Liver (tissue), 8 donors: ENCODE measurements at regions not wholly inside any gene's neighbourhood (a gene's known extent, or its start where the extent isn't known, plus 50 kb on each side); places are given as distances from the start of the nearest gene placed in this dataset.

Source experiments
- DNase-seq: peaks from one replicate; pipeline ENCODE4 v3.0.0-alpha.2; 2017; ENCODE audit warnings: low spot score
- H3K27ac ChIP-seq, 2 donors: one replicate each; pipeline ENCODE4 v1.7.0; 2013; ENCODE audit warnings: inconsistent platforms in 2 of 2, low read length in 2 of 2, control low read depth in 1 of 2, low read depth in 1 of 2, mild to moderate bottlenecking in 1 of 2
- H3K27me3 ChIP-seq, 4 donors: one replicate each; pipeline versions ENCODE4 v1.6.1 to v1.7.0; 2013; ENCODE audit warnings: low read length in 3 of 4, inconsistent platforms in 1 of 4, mild to moderate bottlenecking in 1 of 4, moderate library complexity in 1 of 4; ENCODE audit not compliant: control insufficient read depth in 4 of 4, insufficient read depth in 4 of 4
- H3K36me3 ChIP-seq, 4 donors: one replicate each; pipeline versions ENCODE4 v1.6.1 to v1.7.0; 2013; ENCODE audit warnings: low read length in 3 of 4, mild to moderate bottlenecking in 3 of 4, low read depth in 1 of 4, moderate library complexity in 1 of 4; ENCODE audit not compliant: control insufficient read depth in 4 of 4, insufficient read depth in 3 of 4
- H3K4me1 ChIP-seq, 4 donors: one replicate each; pipeline versions ENCODE4 v1.6.1 to v1.7.0; 2013; ENCODE audit warnings: low read length in 3 of 4, mild to moderate bottlenecking in 3 of 4, moderate library complexity in 1 of 4; ENCODE audit not compliant: control insufficient read depth in 4 of 4, insufficient read depth in 4 of 4
- H3K4me3 ChIP-seq, 3 donors: one replicate each; pipeline versions ENCODE4 v1.6.1 to v1.7.0; 2013; ENCODE audit warnings: low read length in 3 of 3, control low read depth in 1 of 3, low read depth in 1 of 3, mild to moderate bottlenecking in 1 of 3
- H3K9ac ChIP-seq, 2 donors: one replicate each; pipeline ENCODE4 v1.7.0; 2013; ENCODE audit warnings: low read length in 2 of 2, mild to moderate bottlenecking in 2 of 2, moderate library complexity in 2 of 2, control low read depth in 1 of 2, low read depth in 1 of 2
- H3K9me3 ChIP-seq, 4 donors: one replicate each; pipeline versions ENCODE4 v1.6.1 to v1.7.0; 2013; ENCODE audit warnings: low read length in 3 of 4; ENCODE audit not compliant: control insufficient read depth in 4 of 4
- FOXA1 ChIP-seq: IDR thresholded peaks from 2 replicates; pipeline ENCODE4 v1.6.1; 2016; ENCODE audit warnings: antibody characterized with exemption
- FOXA2 ChIP-seq: IDR thresholded peaks from 2 replicates; pipeline ENCODE4 v1.6.1; 2016; ENCODE audit warnings: antibody characterized with exemption
- GABPA ChIP-seq, 2 donors: IDR thresholded peaks in 1 of 2; conservative IDR thresholded peaks in 1 of 2; 2 replicates each; pipeline ENCODE4 v1.6.1; 2016; ENCODE audit warnings: antibody characterized with exemption in 2 of 2, mild to moderate bottlenecking in 1 of 2, moderate library complexity in 1 of 2
- HNF4A ChIP-seq, 2 donors: conservative IDR thresholded peaks; 2 replicates each; pipeline ENCODE4 v1.6.1; 2016; ENCODE audit warnings: antibody characterized with exemption in 2 of 2, mild to moderate bottlenecking in 2 of 2
- JUND ChIP-seq, 2 donors: IDR thresholded peaks; 2 replicates each; pipeline ENCODE4 v1.6.1; 2016; ENCODE audit warnings: antibody characterized with exemption in 2 of 2
- NR2F2 ChIP-seq: IDR thresholded peaks from 2 replicates; pipeline ENCODE4 v1.6.1; 2016; ENCODE audit warnings: antibody characterized with exemption
- RAD21 ChIP-seq, 2 donors: IDR thresholded peaks; 2 replicates each; pipeline ENCODE4 v1.6.1; 2016; ENCODE audit warnings: antibody characterized with exemption in 2 of 2, mild to moderate bottlenecking in 2 of 2
- RXRA ChIP-seq, 2 donors: IDR thresholded peaks; 2 replicates each; pipeline ENCODE4 v1.6.1; 2017 to 2018; ENCODE audit warnings: antibody characterized with exemption in 2 of 2, mild to moderate bottlenecking in 1 of 2
- SP1 ChIP-seq: IDR thresholded peaks from 2 replicates; pipeline ENCODE4 v1.6.1; 2018; ENCODE audit warnings: antibody characterized with exemption, mild to moderate bottlenecking
- YY1 ChIP-seq: IDR thresholded peaks from 2 replicates; pipeline ENCODE4 v1.6.1; 2016; ENCODE audit warnings: antibody characterized with exemption, mild to moderate bottlenecking
- WGBS: extraction: QIAGEN DNeasy Blood & Tissue Kit; methylation state at CpG from one replicate; pipeline ENCODE4 v1.1.7; 2013; 5-methylcytosine and 5-hydroxymethylcytosine counted together
- TF ChIP-seq, protein P1 (sequence below): IDR thresholded peaks from 2 replicates; pipeline ENCODE4 v1.6.1; 2016; ENCODE audit warnings: antibody characterized with exemption, mild to moderate bottlenecking
- TF ChIP-seq, protein P2 (sequence below): fragments of 150-350 bp; IDR thresholded peaks from 2 replicates; pipeline ENCODE4 v1.5.1; 2017; ENCODE audit warnings: improper control_type of control experiment, low read depth, low read length; ENCODE audit not compliant: missing input control
- TF ChIP-seq, protein P3 (sequence below): IDR thresholded peaks from 2 replicates; pipeline ENCODE4 v1.6.1; 2016; ENCODE audit warnings: antibody characterized with exemption
- TF ChIP-seq, protein P4 (sequence below): IDR thresholded peaks from 2 replicates; pipeline ENCODE4 v1.6.1; 2016; ENCODE audit warnings: antibody characterized with exemption
- TF ChIP-seq, protein P5 (sequence below): IDR thresholded peaks from 2 replicates; pipeline ENCODE4 v1.6.1; 2016; ENCODE audit warnings: antibody characterized with exemption
- donor health status: healthy.
- donor health status: healthy.
- donor health status: healthy.
- donor health status: healthy.
- donor health status: healthy.

DNA sequence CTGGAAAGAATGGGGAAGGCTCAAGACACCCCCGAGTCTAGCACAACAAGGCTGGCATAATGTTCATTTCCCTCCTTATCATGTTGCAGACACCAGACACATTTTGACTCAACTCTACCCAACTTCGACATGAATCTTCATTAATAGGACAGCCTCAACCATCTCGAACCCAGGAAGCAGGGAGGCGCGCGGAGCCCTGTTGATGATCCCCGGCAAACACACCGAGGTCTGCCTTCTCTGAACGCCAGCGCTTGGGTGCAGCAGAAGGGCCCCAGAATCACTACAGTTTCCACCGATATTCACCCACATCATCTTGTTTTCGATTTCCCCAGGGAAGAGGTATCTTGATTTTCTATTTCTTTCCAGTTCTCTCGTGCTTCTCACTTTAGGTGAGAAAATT is 563.6 kb downstream of the TCERG1L start:
- Histone ChIP-seq H3K4me3 (no peak overlapping the region), H3K36me3 (no peaks in the 10 kb centered on the region), H3K9me3 (no peaks in the 10 kb centered on the region), H3K27ac (no peak overlapping the region), H3K27me3 (peaks cover 0 to 2% (median under 1%) of the 10 kb centered on the region in 4 donors), H3K4me1 (no peaks in the 10 kb centered on the region), H3K9ac (no peak overlapping the region)
- DNase-seq: no peak
- TF ChIP-seq, protein P1, sequence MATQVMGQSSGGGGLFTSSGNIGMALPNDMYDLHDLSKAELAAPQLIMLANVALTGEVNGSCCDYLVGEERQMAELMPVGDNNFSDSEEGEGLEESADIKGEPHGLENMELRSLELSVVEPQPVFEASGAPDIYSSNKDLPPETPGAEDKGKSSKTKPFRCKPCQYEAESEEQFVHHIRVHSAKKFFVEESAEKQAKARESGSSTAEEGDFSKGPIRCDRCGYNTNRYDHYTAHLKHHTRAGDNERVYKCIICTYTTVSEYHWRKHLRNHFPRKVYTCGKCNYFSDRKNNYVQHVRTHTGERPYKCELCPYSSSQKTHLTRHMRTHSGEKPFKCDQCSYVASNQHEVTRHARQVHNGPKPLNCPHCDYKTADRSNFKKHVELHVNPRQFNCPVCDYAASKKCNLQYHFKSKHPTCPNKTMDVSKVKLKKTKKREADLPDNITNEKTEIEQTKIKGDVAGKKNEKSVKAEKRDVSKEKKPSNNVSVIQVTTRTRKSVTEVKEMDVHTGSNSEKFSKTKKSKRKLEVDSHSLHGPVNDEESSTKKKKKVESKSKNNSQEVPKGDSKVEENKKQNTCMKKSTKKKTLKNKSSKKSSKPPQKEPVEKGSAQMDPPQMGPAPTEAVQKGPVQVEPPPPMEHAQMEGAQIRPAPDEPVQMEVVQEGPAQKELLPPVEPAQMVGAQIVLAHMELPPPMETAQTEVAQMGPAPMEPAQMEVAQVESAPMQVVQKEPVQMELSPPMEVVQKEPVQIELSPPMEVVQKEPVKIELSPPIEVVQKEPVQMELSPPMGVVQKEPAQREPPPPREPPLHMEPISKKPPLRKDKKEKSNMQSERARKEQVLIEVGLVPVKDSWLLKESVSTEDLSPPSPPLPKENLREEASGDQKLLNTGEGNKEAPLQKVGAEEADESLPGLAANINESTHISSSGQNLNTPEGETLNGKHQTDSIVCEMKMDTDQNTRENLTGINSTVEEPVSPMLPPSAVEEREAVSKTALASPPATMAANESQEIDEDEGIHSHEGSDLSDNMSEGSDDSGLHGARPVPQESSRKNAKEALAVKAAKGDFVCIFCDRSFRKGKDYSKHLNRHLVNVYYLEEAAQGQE: no peak
- TF ChIP-seq RAD21 (IDR thresholded peaks at IDR 0.05) (no peak), SP1 (no peak), FOXA1 (no peak), HNF4A (conservative IDR thresholded peaks at IDR 0.05) (no peak), JUND (IDR thresholded peaks at IDR 0.05) (no peak), YY1 (no peak)
- TF ChIP-seq, protein P2, sequence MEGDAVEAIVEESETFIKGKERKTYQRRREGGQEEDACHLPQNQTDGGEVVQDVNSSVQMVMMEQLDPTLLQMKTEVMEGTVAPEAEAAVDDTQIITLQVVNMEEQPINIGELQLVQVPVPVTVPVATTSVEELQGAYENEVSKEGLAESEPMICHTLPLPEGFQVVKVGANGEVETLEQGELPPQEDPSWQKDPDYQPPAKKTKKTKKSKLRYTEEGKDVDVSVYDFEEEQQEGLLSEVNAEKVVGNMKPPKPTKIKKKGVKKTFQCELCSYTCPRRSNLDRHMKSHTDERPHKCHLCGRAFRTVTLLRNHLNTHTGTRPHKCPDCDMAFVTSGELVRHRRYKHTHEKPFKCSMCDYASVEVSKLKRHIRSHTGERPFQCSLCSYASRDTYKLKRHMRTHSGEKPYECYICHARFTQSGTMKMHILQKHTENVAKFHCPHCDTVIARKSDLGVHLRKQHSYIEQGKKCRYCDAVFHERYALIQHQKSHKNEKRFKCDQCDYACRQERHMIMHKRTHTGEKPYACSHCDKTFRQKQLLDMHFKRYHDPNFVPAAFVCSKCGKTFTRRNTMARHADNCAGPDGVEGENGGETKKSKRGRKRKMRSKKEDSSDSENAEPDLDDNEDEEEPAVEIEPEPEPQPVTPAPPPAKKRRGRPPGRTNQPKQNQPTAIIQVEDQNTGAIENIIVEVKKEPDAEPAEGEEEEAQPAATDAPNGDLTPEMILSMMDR: no peak
- TF ChIP-seq, protein P3, sequence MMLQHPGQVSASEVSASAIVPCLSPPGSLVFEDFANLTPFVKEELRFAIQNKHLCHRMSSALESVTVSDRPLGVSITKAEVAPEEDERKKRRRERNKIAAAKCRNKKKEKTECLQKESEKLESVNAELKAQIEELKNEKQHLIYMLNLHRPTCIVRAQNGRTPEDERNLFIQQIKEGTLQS: no peak
- WGBS: 80% methylated on average over 13 of the region's 13 CpGs

DNA sequence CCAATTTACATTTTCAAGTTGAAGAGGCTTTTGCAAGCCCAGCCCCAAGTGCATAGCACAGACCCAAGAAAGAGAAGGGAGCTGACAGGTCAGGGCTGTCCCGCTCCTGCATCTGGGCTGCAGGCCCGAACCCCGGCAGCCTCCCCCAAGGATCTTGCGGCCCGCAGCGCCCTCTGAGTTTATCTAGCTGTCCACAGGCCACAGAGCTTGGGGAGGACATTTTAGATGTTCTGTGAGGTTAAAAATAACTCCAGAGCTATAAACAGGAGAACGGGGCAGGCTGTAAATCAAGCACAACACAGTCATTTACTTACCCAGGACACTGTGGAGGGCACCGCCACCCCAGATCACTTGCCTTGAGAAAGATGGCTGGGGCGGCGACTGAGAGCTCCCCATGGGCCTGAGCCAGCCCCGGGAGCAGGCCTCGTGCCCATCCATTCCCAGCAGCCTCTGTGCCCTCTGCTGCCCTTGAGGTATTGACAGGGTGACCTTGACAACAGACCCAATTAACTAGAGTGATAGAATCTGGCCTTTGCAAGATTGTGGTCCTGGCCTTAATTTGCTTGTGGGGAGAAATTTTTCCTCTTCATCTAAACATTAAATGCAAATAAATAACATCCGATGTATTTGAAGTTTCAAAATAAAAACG is 563.0 kb downstream of the TCERG1L start:
- H3K27ac ChIP-seq: no peak overlapping the region
- TF ChIP-seq RXRA (IDR thresholded peaks at IDR 0.05) (no peak), FOXA2 (no peak), YY1 (no peak), JUND (IDR thresholded peaks at IDR 0.05) (no peak), GABPA (IDR thresholded peaks at IDR 0.05 in 1 of 2, conservative IDR thresholded peaks at IDR 0.05 in 1 of 2) (no peak), NR2F2 (no peak), SP1 (no peak), HNF4A (conservative IDR thresholded peaks at IDR 0.05) (no peak)
- TF ChIP-seq, protein P4, sequence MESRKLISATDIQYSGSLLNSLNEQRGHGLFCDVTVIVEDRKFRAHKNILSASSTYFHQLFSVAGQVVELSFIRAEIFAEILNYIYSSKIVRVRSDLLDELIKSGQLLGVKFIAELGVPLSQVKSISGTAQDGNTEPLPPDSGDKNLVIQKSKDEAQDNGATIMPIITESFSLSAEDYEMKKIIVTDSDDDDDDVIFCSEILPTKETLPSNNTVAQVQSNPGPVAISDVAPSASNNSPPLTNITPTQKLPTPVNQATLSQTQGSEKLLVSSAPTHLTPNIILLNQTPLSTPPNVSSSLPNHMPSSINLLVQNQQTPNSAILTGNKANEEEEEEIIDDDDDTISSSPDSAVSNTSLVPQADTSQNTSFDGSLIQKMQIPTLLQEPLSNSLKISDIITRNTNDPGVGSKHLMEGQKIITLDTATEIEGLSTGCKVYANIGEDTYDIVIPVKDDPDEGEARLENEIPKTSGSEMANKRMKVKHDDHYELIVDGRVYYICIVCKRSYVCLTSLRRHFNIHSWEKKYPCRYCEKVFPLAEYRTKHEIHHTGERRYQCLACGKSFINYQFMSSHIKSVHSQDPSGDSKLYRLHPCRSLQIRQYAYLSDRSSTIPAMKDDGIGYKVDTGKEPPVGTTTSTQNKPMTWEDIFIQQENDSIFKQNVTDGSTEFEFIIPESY: no peak
- TF ChIP-seq, protein P2: no peak
- TF ChIP-seq, protein P5, sequence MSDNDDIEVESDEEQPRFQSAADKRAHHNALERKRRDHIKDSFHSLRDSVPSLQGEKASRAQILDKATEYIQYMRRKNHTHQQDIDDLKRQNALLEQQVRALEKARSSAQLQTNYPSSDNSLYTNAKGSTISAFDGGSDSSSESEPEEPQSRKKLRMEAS: no peak
- WGBS: 67% methylated on average over 14 of the region's 14 CpGs
- no peak overlapping the region for H3K4me3 ChIP-seq
- H3K4me1 ChIP-seq: no peaks in the 10 kb centered on the region
- H3K9me3 ChIP-seq: no peaks in the 10 kb centered on the region
- H3K27me3 ChIP-seq: peaks cover 0 to 2% (median under 1%) of the 10 kb centered on the region in 4 donors
- H3K36me3 ChIP-seq: no peaks in the 10 kb centered on the region
- no peak for DNase-seq
- H3K9ac ChIP-seq: no peak overlapping the region
